ENCODE measurements at regions not wholly inside any gene's neighbourhood (a gene's known extent, or its start where the extent isn't known, plus 50 kb on each side); places are given as distances from the start of the nearest gene placed in this dataset.
"Not testable (repeated sequence)": the region's sequence is repeated elsewhere in the genome, so short reads cannot be mapped to it uniquely, and the experiment has no call there.

GRCh38 chr22:11310647-11311046 lies 4217.3 kb upstream of the OR11H1 start:
- H3K36me3 ChIP-seq (replicated peaks in 1 of 2; ENCODE audit: control insufficient read depth in 2 of 2, insufficient read depth in 2 of 2, low read length in 2 of 2); H3K79me1 ChIP-seq (ENCODE audit: low read depth, low read length); H2AFZ ChIP-seq (ENCODE audit: low read length); H3K14ac ChIP-seq (ENCODE audit: low read length); H2BK5ac ChIP-seq (ENCODE audit: low read length); H3K4ac ChIP-seq (ENCODE audit: low read length); H4K91ac ChIP-seq (ENCODE audit: low read depth, low read length, poor library complexity); H3K27ac ChIP-seq (replicated peaks; ENCODE audit: low read length); H2BK12ac ChIP-seq (ENCODE audit: low read length); H2AK5ac ChIP-seq (ENCODE audit: low read depth, low read length); H3K18ac ChIP-seq (ENCODE audit: low read length); H2BK120ac ChIP-seq (ENCODE audit: low read depth, low read length); H3K9ac ChIP-seq (ENCODE audit: low read depth, low read length, poor library complexity); H3K4me3 ChIP-seq (ENCODE audit: low read length in 2 of 2); H3K27me3 ChIP-seq (ENCODE audit: control insufficient read depth in 3 of 3, insufficient read depth in 3 of 3, low read depth in 1 of 3, low read length in 3 of 3); DNase-seq (ENCODE audit: low spot score); H3K9me3 ChIP-seq (replicated peaks in 1 of 2; ENCODE audit: control insufficient read depth in 2 of 2, insufficient read depth in 1 of 2, low read depth in 1 of 2, low read length in 2 of 2); H2BK15ac ChIP-seq (ENCODE audit: low read length); H3K4me1 ChIP-seq (ENCODE audit: control insufficient read depth in 2 of 2, insufficient read depth in 1 of 2, low read depth in 1 of 2, low read length in 2 of 2); H3K4me2 ChIP-seq (ENCODE audit: insufficient read depth, low read length, poor library complexity, severe bottlenecking); H4K8ac ChIP-seq (ENCODE audit: low read depth, low read length); H3K23ac ChIP-seq (ENCODE audit: low read depth, low read length, poor library complexity): not testable (repeated sequence)
- no CpG with 5 or more reads among the region's 3 CpGs for WGBS, 2 donors (ENCODE audit: extremely low coverage in 2 of 2, insufficient read length in 2 of 2, insufficient replicate concordance in 1 of 2)

DNA sequence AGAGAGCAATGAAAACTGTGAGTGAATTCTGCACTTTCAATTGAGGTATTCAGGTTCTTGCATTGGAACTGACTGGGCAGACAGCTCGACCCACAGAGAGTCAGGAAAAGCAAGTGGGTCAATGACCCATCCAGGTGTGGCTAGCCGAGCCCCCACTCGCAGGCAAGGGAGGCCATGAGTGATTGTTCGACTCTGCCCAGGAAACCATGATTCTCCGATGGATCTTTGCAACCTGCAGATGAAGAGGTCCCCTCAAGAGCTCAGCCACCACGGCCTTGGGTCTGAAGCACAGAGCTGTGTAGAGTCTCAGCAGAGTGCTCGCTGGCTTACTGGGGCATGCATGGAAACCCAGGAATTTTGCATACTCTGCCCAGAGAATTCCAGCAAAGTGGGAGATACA lies 4215.4 kb upstream of the OR11H1 start:
- not testable (repeated sequence) for H3K9me3 ChIP-seq (replicated peaks in 1 of 2; ENCODE audit: control insufficient read depth in 2 of 2, insufficient read depth in 1 of 2, low read depth in 1 of 2, low read length in 2 of 2)

DNA sequence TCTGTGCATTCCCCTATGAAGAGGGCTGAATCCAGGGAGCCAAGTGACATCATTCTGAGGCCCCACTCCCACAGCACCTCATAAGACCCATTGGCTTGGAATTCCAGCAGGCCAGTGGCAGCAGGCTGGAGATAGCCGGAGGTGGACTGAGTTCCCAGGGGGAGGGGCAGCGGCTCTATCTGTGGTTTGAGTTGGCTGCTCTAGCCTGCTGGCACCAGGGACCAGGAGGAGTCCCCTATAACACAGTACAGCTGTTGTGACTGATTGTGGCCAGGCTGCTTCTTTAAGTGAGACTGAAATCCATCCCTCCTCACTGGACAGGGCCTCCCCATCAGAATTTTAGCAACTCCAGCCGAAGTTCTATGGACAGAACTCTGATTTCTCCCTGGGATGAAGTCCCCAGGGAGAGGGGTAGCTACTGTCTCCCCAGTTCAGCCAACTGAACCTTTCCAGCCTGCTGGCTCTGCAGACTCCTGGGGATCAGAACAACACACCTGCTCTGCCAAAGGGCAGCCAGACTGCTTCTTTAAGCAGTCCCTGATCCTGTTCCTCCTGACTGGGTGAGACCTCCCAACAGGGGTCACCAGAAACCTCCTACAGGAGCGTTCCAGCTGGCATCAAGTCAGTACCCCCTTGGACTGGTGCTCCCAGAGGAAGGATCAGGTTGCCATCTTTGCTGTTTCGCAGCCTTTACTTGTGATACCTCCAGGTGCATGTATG lies 4214.8 kb upstream of the OR11H1 start:
- H3K4me2 ChIP-seq (ENCODE audit: insufficient read depth, low read length, poor library complexity, severe bottlenecking); H3K4ac ChIP-seq (ENCODE audit: low read length); H3K14ac ChIP-seq (ENCODE audit: low read length); H3K4me1 ChIP-seq (ENCODE audit: control insufficient read depth in 2 of 2, insufficient read depth in 1 of 2, low read depth in 1 of 2, low read length in 2 of 2); H3K23ac ChIP-seq (ENCODE audit: low read depth, low read length, poor library complexity); H2BK15ac ChIP-seq (ENCODE audit: low read length); H2AFZ ChIP-seq (ENCODE audit: low read length); H2BK5ac ChIP-seq (ENCODE audit: low read length); H2BK12ac ChIP-seq (ENCODE audit: low read length); H3K27me3 ChIP-seq (ENCODE audit: control insufficient read depth in 3 of 3, insufficient read depth in 3 of 3, low read depth in 1 of 3, low read length in 3 of 3); H3K18ac ChIP-seq (ENCODE audit: low read length); H3K9me3 ChIP-seq (replicated peaks in 1 of 2; ENCODE audit: control insufficient read depth in 2 of 2, insufficient read depth in 1 of 2, low read depth in 1 of 2, low read length in 2 of 2); H3K79me1 ChIP-seq (ENCODE audit: low read depth, low read length); DNase-seq (ENCODE audit: low spot score); H3K36me3 ChIP-seq (replicated peaks in 1 of 2; ENCODE audit: control insufficient read depth in 2 of 2, insufficient read depth in 2 of 2, low read length in 2 of 2); H2AK5ac ChIP-seq (ENCODE audit: low read depth, low read length); H4K91ac ChIP-seq (ENCODE audit: low read depth, low read length, poor library complexity); H3K9ac ChIP-seq (ENCODE audit: low read depth, low read length, poor library complexity); H3K4me3 ChIP-seq (ENCODE audit: low read length in 2 of 2); H2BK120ac ChIP-seq (ENCODE audit: low read depth, low read length); H4K8ac ChIP-seq (ENCODE audit: low read depth, low read length); H3K27ac ChIP-seq (replicated peaks; ENCODE audit: low read length): not testable (repeated sequence)
- no CpG with 5 or more reads among the region's 5 CpGs for WGBS, 2 donors (ENCODE audit: extremely low coverage in 2 of 2, insufficient read length in 2 of 2, insufficient replicate concordance in 1 of 2)

More for the DNA sequence above, 4215.4 kb upstream of the OR11H1 start:
- not testable (repeated sequence) for H3K9ac ChIP-seq (ENCODE audit: low read depth, low read length, poor library complexity); H3K18ac ChIP-seq (ENCODE audit: low read length); H2AFZ ChIP-seq (ENCODE audit: low read length); H3K36me3 ChIP-seq (replicated peaks in 1 of 2; ENCODE audit: control insufficient read depth in 2 of 2, insufficient read depth in 2 of 2, low read length in 2 of 2); H3K4me2 ChIP-seq (ENCODE audit: insufficient read depth, low read length, poor library complexity, severe bottlenecking); H3K4me1 ChIP-seq (ENCODE audit: control insufficient read depth in 2 of 2, insufficient read depth in 1 of 2, low read depth in 1 of 2, low read length in 2 of 2); H2AK5ac ChIP-seq (ENCODE audit: low read depth, low read length); H2BK15ac ChIP-seq (ENCODE audit: low read length); H2BK12ac ChIP-seq (ENCODE audit: low read length); H3K27ac ChIP-seq (replicated peaks; ENCODE audit: low read length); H3K79me1 ChIP-seq (ENCODE audit: low read depth, low read length); H3K14ac ChIP-seq (ENCODE audit: low read length); H2BK5ac ChIP-seq (ENCODE audit: low read length); DNase-seq (ENCODE audit: low spot score); H4K91ac ChIP-seq (ENCODE audit: low read depth, low read length, poor library complexity); H4K8ac ChIP-seq (ENCODE audit: low read depth, low read length); H3K23ac ChIP-seq (ENCODE audit: low read depth, low read length, poor library complexity); H2BK120ac ChIP-seq (ENCODE audit: low read depth, low read length); H3K4ac ChIP-seq (ENCODE audit: low read length); H3K4me3 ChIP-seq (ENCODE audit: low read length in 2 of 2); H3K27me3 ChIP-seq (ENCODE audit: control insufficient read depth in 3 of 3, insufficient read depth in 3 of 3, low read depth in 1 of 3, low read length in 3 of 3)
- no CpG with 5 or more reads among the region's 7 CpGs for WGBS, 2 donors (ENCODE audit: extremely low coverage in 2 of 2, insufficient read length in 2 of 2, insufficient replicate concordance in 1 of 2)

DNA sequence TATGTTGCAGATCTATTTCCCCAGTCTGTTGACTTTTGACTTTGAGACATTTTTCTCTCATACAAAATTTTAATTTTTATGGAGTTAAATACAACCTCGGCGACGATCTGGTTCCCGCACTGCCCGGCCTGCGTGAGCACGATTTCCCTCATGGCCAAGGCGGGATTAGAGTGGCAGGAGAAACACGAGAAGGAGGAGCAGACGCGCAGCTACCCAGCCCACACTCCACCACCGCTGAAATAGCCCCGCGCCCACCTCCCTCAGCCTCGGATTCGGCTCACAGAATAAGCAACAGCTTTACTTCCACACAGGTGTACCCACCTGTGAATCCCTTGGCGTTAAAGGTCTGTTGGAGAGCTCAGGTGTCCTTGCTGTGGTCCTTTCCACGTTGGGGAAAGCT lies 4209.4 kb upstream of the OR11H1 start:
- H2AK5ac ChIP-seq (ENCODE audit: low read depth, low read length); H3K4me3 ChIP-seq (ENCODE audit: low read length in 2 of 2); H3K4ac ChIP-seq (ENCODE audit: low read length); H4K8ac ChIP-seq (ENCODE audit: low read depth, low read length); H3K4me2 ChIP-seq (ENCODE audit: insufficient read depth, low read length, poor library complexity, severe bottlenecking); DNase-seq (ENCODE audit: low spot score); H3K23ac ChIP-seq (ENCODE audit: low read depth, low read length, poor library complexity); H2BK120ac ChIP-seq (ENCODE audit: low read depth, low read length); H3K36me3 ChIP-seq (replicated peaks in 1 of 2; ENCODE audit: control insufficient read depth in 2 of 2, insufficient read depth in 2 of 2, low read length in 2 of 2); H4K91ac ChIP-seq (ENCODE audit: low read depth, low read length, poor library complexity); H3K14ac ChIP-seq (ENCODE audit: low read length); H3K9ac ChIP-seq (ENCODE audit: low read depth, low read length, poor library complexity); H3K4me1 ChIP-seq (ENCODE audit: control insufficient read depth in 2 of 2, insufficient read depth in 1 of 2, low read depth in 1 of 2, low read length in 2 of 2); H3K27ac ChIP-seq (replicated peaks; ENCODE audit: low read length); H3K18ac ChIP-seq (ENCODE audit: low read length); H2BK12ac ChIP-seq (ENCODE audit: low read length); H3K27me3 ChIP-seq (ENCODE audit: control insufficient read depth in 3 of 3, insufficient read depth in 3 of 3, low read depth in 1 of 3, low read length in 3 of 3); H2AFZ ChIP-seq (ENCODE audit: low read length); H3K9me3 ChIP-seq (replicated peaks in 1 of 2; ENCODE audit: control insufficient read depth in 2 of 2, insufficient read depth in 1 of 2, low read depth in 1 of 2, low read length in 2 of 2); H2BK5ac ChIP-seq (ENCODE audit: low read length); H2BK15ac ChIP-seq (ENCODE audit: low read length); H3K79me1 ChIP-seq (ENCODE audit: low read depth, low read length): not testable (repeated sequence)
- no CpG with 5 or more reads among the region's 18 CpGs for WGBS, 2 donors (ENCODE audit: extremely low coverage in 2 of 2, insufficient read length in 2 of 2, insufficient replicate concordance in 1 of 2)
